HG03442 (cell line): ENCODE measurements at regions not wholly inside any gene's neighbourhood (a gene's known extent, or its start where the extent isn't known, plus 50 kb on each side); places are given as distances from the start of the nearest gene placed in this dataset.

ENCODE experiments used
- ATAC-seq: cut with Tn5 transposase; IDR thresholded peaks from one replicate; pipeline ENCODE4 v1.9.1; 2021; ENCODE audit warnings: mild to moderate bottlenecking, moderate library complexity; ENCODE audit not compliant: unreplicated experiment

- ATAC-seq: no peak
These were observed 735.1 kb downstream of the TYW1 start for GRCh38 chr7:67731704-67732103.

DNA sequence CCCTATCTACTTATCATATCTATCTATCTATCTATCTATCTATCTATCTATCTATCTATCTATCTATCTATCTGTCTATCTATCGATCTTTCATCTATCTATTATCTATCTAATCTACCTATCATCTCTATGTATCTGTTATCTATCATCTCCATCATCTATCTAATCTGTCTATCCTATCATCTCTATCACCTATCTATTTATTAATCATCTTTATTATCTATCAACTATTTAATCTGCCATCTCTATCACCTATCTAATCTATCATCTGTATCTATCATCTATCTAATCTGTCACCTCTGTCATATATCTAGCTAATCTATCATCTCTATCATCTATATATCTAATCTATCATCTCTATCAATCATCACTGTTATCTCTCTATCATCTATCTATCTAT lies 736.3 kb downstream of the TYW1 start:
- no peak for ATAC-seq

DNA sequence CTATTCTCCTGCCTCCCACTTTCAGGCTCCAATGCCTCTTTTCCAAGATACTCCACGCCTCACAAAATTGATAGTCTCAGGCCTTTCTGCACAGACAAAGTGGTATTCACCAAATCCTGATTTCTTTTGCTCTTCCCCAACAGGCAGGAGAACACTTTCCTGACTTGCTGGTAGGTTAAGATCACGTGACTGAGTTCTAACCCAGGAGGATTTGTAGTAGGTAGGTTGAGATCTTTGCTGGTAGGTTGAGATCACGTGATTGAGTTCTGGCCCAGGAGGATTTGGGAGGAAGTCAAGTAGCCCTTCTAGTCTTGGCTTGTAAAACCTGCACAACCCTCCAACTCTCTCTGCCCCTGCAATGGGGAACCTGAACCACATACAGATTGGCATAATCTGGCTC lies 741.5 kb downstream of the TYW1 start:
- no peak for ATAC-seq

GRCh38 chr7:67738958-67739357 lies 742.3 kb downstream of the TYW1 start:
- ATAC-seq: no peak

GRCh38 chr7:67743501-67743900 lies 746.9 kb downstream of the TYW1 start:
- ATAC-seq: no peak

GRCh38 chr7:67752227-67752626 lies 755.6 kb downstream of the TYW1 start:
- ATAC-seq: no peak

DNA sequence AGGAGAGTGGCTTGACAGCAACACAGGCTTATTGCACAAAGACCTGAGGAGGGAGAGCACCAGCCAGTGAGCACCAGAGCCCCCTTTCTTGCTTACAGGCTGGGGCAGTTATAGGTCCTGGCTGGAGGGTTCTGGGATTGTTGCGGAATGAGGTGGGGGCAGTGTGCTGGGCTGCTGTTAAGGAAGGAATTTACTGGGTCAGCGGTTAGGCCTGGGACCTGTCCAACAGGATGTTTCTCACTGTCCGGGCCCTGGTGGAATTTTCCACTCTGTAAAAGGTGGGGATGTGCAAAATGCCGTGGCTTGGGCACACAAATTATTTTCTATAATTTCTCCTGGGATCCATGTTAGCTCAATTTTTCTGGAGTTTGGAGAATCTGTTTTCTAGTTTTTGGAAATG lies 757.3 kb downstream of the TYW1 start:
- no peak for ATAC-seq

GRCh38 chr7:67754651-67755050 lies 758.0 kb downstream of the TYW1 start:
- ATAC-seq: no peak

GRCh38 chr7:67758551-67758950 lies 761.9 kb downstream of the TYW1 start:
- ATAC-seq: no peak

- ATAC-seq: no peak
These were observed 764.3 kb downstream of the TYW1 start for GRCh38 chr7:67760971-67761370.

DNA sequence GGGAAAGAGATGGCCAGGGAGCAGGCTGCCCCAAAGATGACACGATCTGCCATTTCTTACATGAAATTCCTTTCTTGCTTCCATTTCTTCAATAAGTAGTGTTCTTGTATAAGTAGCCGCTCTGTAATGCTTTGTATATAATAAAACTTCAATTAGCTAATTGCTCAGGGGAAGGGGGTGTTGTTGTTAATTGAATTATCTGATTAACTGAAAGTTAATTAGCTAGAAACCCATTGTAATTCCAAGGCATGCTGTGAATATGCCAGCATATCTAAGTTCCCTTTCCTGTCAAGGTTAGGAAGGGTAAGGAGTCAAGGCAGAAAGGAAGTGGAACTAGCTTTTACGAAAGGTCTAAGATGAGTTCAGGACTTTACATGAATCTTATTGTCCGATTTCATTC lies 765.9 kb downstream of the TYW1 start:
- no peak for ATAC-seq

DNA sequence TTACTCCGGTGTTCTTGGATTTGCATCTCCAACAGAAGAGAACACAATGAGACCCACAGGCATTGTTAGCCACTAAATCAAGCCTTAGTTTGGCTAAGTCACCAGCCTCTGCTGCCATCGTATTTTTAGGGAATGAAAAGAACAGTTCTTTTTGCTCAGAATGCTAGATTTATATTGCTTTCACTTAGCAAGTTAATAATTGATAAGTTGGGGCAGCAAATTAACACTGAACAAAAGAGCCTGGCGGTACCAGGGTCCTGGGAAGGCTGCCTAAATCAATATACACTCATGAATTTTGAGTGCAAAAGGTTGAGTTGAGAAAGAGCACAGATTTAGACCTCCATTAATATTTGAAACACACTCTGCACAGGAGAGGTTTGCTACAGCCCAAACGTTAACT lies 767.7 kb downstream of the TYW1 start:
- no peak for ATAC-seq

DNA sequence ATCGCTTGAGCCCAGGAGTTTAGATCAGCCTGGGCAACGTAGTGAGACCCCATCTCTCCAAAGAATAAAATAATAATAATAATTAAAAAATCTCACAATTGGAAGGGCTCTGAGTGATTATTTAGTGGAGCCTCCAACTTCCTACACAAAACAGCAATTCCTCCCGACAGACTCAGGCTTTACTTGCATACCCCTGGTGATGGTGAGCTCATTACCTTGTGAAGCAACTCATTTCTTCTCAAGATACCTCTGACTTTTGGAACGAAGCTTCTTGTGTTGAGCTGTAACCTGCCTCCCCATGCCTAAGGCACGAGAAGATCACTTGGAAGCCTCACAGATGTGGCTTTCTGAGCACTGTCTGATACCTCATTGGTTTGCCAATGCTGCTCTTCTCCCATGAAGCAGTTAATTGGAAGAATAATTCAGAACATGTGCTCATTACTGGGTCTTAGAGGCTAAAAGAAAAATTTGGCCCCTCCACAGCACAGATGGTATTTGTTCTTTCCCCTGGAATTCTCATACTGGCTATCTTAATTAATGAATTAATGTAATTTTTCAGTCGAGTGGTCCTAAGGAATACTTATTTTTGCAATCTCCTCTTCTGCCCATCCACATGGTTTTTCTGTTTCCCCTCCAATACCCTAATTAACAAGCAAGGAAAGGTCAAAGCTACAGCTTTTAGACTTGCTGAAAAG lies 769.0 kb downstream of the TYW1 start:
- ATAC-seq: no peak

DNA sequence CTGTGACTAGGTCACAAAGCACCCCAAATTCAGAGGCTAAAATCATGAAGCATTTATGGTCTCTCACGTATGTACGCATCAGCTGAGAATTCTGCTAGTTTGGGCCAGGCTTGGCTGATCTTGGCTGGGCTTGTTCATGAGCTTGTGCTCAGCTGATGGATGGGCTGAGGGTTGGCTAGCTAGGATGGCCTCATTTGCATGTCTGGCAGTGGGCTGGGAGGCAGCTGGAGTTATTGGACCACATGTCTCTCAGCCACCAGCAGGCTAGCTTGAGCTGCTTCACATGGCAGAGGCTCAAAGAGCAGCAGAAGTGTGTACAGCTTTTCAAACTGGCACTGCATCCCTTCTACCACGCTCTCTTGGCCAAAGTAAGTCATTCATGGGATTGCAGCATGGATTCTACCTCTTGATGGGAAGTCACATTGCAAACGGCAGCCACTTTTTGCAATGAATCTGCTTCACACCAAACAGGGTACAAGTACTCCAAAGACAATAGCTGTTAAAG lies 770.3 kb downstream of the TYW1 start:
- no peak for ATAC-seq

- ATAC-seq: no peak
These were observed 775.4 kb downstream of the TYW1 start for GRCh38 chr7:67771846-67772605.

GRCh38 chr7:67773081-67773480 lies 776.4 kb downstream of the TYW1 start:
- ATAC-seq: no peak

DNA sequence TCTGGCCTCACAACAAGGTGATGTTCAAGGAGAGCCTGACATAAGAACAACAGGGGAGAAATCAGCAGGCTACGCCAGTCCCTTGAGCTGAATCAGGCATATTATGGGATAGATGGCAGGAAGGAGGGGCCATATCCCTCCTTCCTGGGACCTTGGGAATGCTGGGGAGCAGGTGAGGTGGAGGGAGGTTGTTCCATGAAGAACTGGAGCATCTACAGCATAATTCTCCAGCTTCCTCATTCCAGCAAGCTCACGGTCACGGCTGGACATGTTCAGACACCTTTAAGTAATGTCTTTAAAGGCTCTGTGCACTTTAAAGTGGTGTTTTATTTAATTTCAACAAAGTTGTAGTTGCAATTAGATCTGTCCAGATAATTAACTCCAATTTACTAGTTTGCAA lies 780.5 kb downstream of the TYW1 start:
- ATAC-seq: no peak

DNA sequence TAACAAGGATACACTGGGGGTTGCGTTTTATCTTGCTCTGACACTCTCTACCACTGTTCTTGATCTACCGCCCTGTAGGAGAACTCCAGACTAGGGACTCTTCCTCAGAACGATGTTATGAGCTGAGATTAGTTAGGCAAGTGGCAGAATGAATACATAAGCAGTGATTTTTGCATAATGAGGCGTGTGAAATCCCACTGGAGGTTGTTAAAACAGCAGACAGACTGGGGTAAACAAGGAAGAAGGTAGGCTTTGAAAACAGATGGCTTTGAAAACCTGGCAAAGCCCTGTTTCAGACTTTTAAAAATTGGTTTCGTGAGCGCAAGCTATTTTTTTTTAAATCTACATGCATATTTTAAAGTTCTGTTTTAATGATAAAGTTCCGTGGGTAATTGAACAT lies 785.2 kb downstream of the TYW1 start:
- ATAC-seq: no peak

DNA sequence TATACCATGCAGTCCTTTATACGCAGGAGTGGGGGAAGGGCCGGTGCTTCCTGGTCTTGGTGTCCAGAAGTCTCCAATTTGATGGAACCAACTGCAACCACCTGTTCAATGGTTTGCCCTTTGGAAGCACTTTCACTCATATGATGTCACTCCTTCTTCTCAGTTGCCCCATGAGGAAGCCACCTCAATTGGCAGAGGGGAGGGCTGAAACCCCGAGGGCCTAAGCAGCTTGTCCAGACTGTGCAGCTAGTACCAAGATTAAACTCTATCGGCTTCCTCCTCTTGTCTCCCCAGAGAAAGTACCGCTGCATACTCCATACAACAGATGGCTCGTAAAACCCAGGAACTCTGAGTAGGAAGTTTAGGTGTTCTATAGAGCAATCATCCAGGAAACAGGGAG lies 789.4 kb downstream of the TYW1 start:
- no peak for ATAC-seq

DNA sequence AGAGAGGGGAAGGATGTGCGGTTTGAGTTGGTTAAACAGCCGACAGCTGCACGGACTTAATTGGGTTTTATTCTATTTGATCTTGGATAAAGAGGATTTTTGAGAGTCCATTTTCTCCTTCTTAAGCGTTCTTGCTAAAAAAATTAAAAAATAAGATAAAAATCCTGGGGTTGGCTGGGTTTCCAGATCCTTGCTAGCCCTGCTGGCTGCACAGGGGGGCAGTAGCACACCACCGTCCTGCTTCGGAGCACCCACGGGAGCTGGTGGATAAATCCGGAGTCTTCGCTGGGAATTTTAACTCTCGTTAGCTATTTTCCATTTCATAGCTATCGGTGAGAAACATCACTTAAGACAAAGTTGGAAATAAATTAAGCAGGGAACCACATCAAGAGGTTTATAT lies 792.0 kb downstream of the TYW1 start:
- no peak for ATAC-seq

GRCh38 chr7:67791918-67792317 lies 795.3 kb downstream of the TYW1 start:
- no peak for ATAC-seq

- no peak for ATAC-seq
These were observed 797.9 kb downstream of the TYW1 start for GRCh38 chr7:67794544-67794943.
